ENCODE measurements at regions not wholly inside any gene's neighbourhood (a gene's known extent, or its start where the extent isn't known, plus 50 kb on each side); places are given as distances from the start of the nearest gene placed in this dataset.

DNA sequence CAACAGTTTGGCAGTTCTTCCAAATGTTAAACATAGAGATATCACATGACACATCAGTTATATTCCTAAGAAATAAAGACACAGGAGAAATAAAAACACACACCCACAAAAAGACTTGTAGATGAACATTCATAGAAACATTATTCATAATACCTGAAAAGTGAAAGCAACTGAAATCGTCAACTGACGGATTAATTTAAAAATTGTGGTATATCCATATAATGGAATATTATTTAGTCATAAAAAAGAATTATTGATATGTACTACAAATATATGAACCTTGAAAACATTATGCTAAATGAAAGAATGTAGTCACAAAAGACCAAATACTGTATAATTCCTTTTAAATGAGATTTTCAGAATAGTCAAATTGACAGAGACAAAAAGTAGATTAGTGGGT, 330.2 kb upstream of the CD180 start:
- H3K27ac ChIP-seq: no peak overlapping the region
- no peak for DNase-seq
- intact Hi-C loops (cut with DNase I; ENCODE audit: low total_unique reads) (no loop called here), in situ Hi-C loops (cut with MboI; ENCODE audit: low pct_ligation_motif_present in 1 of 4, low pct_unique_long_range_greater_than_20kb in 1 of 4, low sequenced_read_pairs in 3 of 4) (no loop called here)
- H3K36me3 ChIP-seq: no peaks in the 10 kb centered on the region
- TF ChIP-seq, protein P1, sequence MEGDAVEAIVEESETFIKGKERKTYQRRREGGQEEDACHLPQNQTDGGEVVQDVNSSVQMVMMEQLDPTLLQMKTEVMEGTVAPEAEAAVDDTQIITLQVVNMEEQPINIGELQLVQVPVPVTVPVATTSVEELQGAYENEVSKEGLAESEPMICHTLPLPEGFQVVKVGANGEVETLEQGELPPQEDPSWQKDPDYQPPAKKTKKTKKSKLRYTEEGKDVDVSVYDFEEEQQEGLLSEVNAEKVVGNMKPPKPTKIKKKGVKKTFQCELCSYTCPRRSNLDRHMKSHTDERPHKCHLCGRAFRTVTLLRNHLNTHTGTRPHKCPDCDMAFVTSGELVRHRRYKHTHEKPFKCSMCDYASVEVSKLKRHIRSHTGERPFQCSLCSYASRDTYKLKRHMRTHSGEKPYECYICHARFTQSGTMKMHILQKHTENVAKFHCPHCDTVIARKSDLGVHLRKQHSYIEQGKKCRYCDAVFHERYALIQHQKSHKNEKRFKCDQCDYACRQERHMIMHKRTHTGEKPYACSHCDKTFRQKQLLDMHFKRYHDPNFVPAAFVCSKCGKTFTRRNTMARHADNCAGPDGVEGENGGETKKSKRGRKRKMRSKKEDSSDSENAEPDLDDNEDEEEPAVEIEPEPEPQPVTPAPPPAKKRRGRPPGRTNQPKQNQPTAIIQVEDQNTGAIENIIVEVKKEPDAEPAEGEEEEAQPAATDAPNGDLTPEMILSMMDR (IDR thresholded peaks at IDR 0.05): no peak
- TF ChIP-seq POLR2AphosphoS5 (IDR thresholded peaks at IDR 0.05): no peak
- no peak for TF ChIP-seq POLR2A (IDR thresholded peaks at IDR 0.05)
- TF ChIP-seq EP300 (IDR thresholded peaks at IDR 0.05; ENCODE audit: low read depth): no peak
- H3K9me3 ChIP-seq: no peaks in the 10 kb centered on the region
- no peak overlapping the region for H3K4me3 ChIP-seq
- WGBS, 2 donors (ENCODE audit: low coverage in 1 of 2): 89 to 93% methylated on average over 2 of the region's 2 CpGs
- H3K27me3 ChIP-seq: no peaks in the 10 kb centered on the region
- H3K4me1 ChIP-seq: no peaks in the 10 kb centered on the region

DNA sequence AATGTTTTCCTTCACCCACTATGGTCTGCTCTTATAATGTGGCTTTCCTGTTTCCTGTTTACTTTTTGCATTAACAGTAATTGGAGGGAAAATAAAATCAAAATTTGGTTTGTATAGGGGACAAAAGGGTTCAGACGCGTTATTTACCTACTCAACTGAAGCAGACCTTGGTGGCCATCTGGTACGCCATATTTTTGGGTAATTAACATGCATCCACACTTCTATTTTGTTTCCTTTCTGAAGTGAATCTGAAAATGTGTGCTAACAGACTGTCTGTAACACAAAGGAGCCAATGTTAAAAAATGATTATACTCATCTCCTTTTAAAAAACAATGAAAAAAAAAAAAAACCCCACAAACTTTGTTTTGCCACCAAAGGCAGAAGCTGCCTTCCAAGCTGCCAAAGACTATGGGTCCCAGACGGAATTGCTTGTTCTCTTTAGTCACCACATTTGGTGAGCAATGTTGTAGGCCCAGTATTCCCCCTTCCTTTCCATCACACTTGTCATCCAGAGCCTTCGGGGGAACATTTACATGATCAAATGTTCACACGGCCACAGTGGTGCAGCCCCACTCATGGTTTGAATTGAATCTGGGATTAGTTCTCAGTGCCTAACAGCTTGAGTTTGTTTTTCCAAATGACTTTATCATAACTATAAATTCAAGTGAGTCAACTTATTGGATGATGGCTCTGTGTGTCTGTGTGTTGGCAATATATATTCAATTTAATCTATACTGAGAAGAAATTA, 323.7 kb upstream of the CD180 start:
- no peak for TF ChIP-seq EP300 (IDR thresholded peaks at IDR 0.05; ENCODE audit: low read depth)
- Histone ChIP-seq H3K27ac (no peak overlapping the region), H3K4me3 (no peak overlapping the region), H3K27me3 (no peaks in the 10 kb centered on the region), H3K4me1 (peaks cover 0 to 8% (median 0%) of the 10 kb centered on the region in 4 donors), H3K9me3 (no peaks in the 10 kb centered on the region), H3K36me3 (no peaks in the 10 kb centered on the region)
- 82 to 98% methylated on average over 4 to 6 of the region's 6 CpGs for WGBS, 2 donors (ENCODE audit: low coverage in 1 of 2)
- in situ Hi-C loops (cut with MboI; ENCODE audit: low pct_ligation_motif_present in 1 of 4, low pct_unique_long_range_greater_than_20kb in 1 of 4, low sequenced_read_pairs in 3 of 4) (no loop called here), intact Hi-C loops (cut with DNase I; ENCODE audit: low total_unique reads) (no loop called here)
- no peak for DNase-seq

DNA sequence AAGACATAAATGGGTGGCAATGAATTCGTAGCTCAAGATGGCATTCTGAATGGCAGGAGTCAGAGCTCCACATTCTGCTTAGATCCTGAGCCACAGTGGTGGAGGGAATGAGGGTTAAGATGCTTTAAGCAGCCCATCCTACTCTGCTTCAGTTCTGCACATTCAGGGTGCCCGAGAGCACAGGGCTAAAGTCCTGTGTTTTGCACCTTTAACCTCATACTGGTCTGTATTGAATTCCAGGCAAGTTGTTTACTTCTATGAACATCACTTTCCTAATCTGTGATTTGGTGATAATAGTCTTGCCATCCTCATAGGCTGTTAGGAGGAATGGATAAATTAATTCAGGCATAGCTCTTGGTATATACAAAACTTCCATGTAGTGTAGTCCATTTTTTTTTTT, 321.6 kb upstream of the CD180 start:
- Histone ChIP-seq H3K27ac (no peak overlapping the region), H3K4me1 (peaks cover 0 to 8% (median 0%) of the 10 kb centered on the region in 4 donors), H3K36me3 (no peaks in the 10 kb centered on the region), H3K4me3 (no peak overlapping the region), H3K27me3 (no peaks in the 10 kb centered on the region), H3K9me3 (no peaks in the 10 kb centered on the region)
- in situ Hi-C loops (cut with MboI; ENCODE audit: low pct_ligation_motif_present in 1 of 4, low pct_unique_long_range_greater_than_20kb in 1 of 4, low sequenced_read_pairs in 3 of 4): no loop called here
- no peak for DNase-seq
- WGBS, 2 donors (ENCODE audit: low coverage in 1 of 2): 76 to 79% methylated on average over 2 of the region's 2 CpGs
- intact Hi-C loops (cut with DNase I; ENCODE audit: low total_unique reads): no loop called here
- TF ChIP-seq POLR2AphosphoS5 (IDR thresholded peaks at IDR 0.05): no peak
- TF ChIP-seq POLR2A (IDR thresholded peaks at IDR 0.05): no peak
- TF ChIP-seq, protein P1 (IDR thresholded peaks at IDR 0.05): no peak
- TF ChIP-seq EP300 (IDR thresholded peaks at IDR 0.05; ENCODE audit: low read depth): no peak

- no peaks in the 10 kb centered on the region for H3K36me3 ChIP-seq
- no peaks in the 10 kb centered on the region for H3K9me3 ChIP-seq
- H3K4me1 ChIP-seq: peaks cover 0 to 8% (median 0%) of the 10 kb centered on the region in 4 donors
- intact Hi-C loops (cut with DNase I; ENCODE audit: low total_unique reads) (no loop called here), in situ Hi-C loops (cut with MboI; ENCODE audit: low pct_ligation_motif_present in 1 of 4, low pct_unique_long_range_greater_than_20kb in 1 of 4, low sequenced_read_pairs in 3 of 4) (no loop called here)
- no peak overlapping the region for H3K27ac ChIP-seq
- no peaks in the 10 kb centered on the region for H3K27me3 ChIP-seq
- DNase-seq: no peak
- no peak overlapping the region for H3K4me3 ChIP-seq
- WGBS, 2 donors (ENCODE audit: low coverage in 1 of 2): 76 to 85% methylated on average over 5 to 6 of the region's 6 CpGs
- TF ChIP-seq POLR2A (IDR thresholded peaks at IDR 0.05) (no peak), POLR2AphosphoS5 (IDR thresholded peaks at IDR 0.05) (no peak), EP300 (IDR thresholded peaks at IDR 0.05; ENCODE audit: low read depth) (no peak)
- TF ChIP-seq, protein P1 (IDR thresholded peaks at IDR 0.05): no peak
These were observed 320.5 kb upstream of the CD180 start for GRCh38 chr5:67516948-67517565.
